GM08714 (cell line): ENCODE measurements at regions not wholly inside any gene's neighbourhood (a gene's known extent, or its start where the extent isn't known, plus 50 kb on each side); places are given as distances from the start of the nearest gene placed in this dataset.

Experiments used
- H3K4me3 ChIP-seq: fragments of 200-500 bp; sonication (Bioruptor generic); 2 replicates; pipeline ENCODE4 v1.5.1; 2014; ENCODE audit warnings: mild to moderate bottlenecking, low read length, inconsistent platforms
- ZNF274 ChIP-seq: IDR thresholded peaks from 2 replicates; pipeline ENCODE4 v1.6.1; 2012; ENCODE audit warnings: mild to moderate bottlenecking, low read depth, low read length

DNA sequence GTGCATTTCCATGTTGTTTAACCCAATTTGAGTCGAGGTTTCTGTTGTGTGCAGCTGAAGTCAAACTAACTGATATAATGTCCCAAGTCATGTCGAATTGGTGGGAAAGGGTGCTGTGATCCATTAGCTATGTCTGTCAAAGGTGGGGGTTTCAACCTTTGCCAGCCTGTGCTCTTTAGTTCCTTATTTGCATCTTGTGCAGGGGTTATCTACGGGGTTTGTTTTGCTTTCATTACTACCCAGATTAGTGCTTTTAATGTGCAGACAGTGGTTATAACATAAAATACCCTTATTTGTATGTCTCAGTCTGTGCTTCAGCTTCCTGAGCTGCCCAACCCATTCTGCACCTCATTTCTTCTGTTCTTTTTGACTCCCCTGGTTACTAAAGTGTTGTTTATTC, 271.9 kb upstream of the CXCR4 start:
- no peak for TF ChIP-seq ZNF274
- no peak overlapping the region; the same call in 1 of the 2 replicates for H3K4me3 ChIP-seq

DNA sequence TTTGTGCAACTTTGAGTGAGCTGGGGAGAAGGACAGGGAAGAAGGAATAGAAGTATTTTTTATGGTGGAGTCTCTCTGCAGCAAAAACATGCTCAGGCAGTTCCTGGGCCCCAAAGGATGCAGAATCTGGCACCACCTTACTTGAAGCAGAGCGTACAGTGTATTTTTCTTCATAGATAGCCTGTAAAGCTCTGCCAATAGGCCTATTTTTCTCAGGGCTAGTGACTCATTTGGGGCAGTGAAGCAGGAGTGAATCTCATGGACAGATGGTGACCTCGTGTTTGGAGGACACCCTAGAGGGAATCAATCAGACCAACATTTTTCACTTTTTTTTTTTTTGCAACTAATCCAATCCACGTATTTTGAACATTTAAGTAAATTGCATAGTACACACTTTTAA, 268.1 kb upstream of the CXCR4 start:
- TF ChIP-seq ZNF274 = no peak
- H3K4me3 ChIP-seq = no peak overlapping the region

DNA sequence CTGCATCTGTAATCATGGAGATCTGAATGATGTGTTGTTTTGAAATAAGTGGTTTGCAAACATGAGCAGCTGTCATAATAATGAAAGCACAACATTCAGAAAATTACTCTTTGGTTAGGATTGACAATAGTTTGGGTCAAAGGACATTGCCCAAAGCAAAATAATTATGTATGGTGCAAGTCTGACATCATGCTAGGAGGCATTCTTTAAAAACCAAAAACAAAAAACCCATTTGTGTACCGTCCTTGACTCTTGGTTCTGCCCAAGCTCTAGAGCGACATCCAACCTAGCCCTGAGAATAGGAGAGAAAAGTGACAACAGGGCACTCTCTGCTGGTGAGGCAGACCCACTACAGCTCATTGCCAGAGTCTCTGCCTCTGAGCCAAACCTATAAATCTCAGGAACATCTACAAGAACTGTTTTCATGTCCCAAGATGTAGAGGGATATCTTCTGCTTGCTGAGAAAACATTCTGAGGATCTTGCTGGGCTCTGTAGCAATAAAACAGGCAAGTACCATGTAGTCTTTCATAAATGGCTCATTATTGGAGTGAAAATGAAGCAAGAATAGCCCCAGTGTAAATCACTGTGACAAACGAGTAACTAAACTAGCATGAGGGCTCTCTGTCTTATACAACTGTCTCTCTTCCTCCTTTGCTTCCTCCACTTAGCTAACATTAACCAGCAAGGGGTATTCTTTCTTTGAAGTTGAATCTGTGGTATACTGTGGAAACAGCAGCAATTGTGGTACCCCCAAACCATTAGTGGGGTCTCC, 266.8 kb upstream of the CXCR4 start:
- no peak for TF ChIP-seq ZNF274
- no peak overlapping the region for H3K4me3 ChIP-seq

DNA sequence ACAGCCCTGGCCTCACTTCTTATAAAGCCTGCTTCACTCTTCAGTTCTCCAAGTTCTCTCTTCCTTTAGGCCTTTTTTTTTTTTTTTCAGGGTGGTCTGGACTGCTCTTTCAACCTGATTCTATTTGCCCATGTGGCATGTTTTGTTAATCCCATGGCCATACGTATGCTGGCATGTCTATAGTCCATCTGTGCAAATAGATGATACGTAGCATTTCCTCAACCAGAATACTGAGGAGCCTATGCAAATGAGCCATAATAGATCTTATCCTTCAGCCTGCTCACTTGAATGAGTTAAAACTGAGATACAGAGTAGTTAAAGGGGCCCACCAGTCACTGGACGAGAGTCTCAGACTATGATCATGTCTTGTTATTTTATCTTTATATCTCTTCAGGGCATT, 265.2 kb upstream of the CXCR4 start:
- no peak for TF ChIP-seq ZNF274
- H3K4me3 ChIP-seq = no peak overlapping the region; the same call in 1 of the 2 replicates

DNA sequence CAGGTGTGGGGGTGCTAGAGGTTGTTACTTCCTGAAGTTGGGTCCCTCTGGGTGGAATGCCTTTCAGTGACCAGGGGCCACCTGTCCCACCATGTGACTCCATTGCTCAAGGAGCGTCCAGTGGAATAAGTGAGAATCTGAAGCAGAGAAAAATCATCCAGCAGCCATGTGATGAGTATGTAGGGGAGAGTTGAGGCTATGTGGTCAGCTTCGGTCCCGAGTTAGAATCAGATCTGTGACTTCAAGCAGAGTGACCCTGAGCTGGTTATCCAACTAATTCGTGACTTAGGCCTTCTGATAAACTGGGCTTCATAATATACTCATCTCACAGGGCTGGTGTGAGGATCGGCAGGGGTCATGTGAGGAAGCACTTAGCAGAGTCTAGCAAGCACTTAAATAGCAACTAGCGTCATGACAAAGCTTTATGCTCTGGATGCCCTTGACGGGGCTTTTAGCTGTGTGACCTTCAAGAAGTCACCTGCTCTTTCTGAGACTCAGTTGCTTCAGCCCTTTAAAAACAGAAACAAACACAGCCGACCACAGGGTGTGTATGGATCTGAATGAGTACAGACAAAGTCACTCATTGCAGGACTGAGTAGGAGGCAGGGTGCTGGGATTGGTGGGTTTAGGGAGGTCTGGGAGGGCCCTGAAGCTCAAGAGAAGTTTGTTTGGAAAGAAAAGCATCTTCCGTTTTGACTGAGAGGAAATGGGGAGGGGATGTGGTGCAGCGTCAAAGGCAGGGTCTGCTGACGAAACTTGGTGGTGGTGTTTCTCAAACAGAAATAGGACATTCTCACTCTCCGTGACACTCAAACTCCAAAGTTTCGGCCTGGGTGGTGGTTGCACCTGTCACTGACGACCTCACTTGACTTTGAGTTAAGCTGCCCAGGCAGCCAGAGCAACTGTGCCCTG, 264.0 kb upstream of the CXCR4 start:
- H3K4me3 ChIP-seq = peak overlapping the region; percentile 14; the same call in 1 of the 2 replicates
- TF ChIP-seq ZNF274 = no peak

DNA sequence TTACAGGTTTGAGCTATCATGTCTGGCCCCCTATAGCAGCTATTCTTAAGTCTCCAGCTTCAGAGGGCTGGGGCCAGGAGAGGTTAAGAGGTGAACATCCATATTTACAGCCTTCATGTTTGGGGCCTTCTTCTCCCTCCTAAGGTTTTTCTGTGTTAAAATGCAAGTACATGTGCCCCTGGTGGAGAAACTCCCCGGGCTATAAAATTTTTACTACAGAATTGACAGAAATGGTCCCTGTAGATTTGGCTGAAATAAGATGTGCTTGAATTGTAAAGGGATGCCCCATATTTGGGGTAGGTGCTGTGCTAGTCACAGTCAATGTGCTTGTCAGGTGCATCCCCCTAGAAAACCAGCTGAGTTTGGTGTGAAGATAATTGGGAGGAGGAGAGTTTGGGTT, 263.3 kb upstream of the CXCR4 start:
- TF ChIP-seq ZNF274 = no peak
- H3K4me3 ChIP-seq = no peak overlapping the region; the same call in 1 of the 2 replicates

DNA sequence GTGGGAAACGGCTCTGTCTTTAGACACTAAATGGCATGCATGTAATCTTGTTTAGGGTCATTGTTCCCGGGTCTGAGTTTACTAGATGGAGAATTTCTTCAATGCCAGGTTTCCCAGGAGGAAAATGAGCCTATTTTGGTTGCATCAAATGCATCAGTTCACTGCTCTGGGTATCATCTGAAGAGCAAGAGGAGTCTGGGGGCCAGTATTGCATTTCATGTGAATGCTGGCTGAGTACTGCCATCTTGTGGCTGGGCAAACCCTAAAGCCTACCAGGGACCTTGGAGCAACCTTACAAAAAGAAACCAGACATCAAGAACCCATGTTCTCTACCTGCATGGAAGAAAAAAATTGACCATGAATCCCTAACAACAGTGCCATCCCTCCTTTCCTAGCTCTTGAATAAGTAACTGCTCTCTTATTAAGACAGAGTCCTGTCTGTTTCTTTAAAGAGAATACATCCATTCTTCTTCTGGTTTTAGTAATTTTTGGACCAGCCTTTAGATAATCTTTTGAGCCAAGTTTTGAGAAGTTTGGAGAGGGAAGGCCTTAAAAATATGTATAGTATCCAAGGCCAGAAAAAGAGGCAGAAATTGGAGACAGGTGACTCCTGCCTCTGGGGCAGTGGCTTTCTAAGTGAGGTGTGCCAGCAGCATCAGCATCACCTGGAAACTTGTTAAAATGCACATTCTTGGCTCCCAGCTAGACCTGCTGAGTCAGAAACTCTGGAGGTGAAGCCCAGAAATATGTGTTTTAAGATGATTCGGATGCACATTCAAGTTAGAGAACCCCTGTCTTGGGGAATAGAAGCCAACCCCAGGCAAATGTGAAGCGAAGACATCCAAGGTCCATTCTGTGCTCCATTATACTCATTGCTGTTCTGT, 261.0 kb upstream of the CXCR4 start:
- TF ChIP-seq ZNF274 = no peak
- no peak overlapping the region for H3K4me3 ChIP-seq

DNA sequence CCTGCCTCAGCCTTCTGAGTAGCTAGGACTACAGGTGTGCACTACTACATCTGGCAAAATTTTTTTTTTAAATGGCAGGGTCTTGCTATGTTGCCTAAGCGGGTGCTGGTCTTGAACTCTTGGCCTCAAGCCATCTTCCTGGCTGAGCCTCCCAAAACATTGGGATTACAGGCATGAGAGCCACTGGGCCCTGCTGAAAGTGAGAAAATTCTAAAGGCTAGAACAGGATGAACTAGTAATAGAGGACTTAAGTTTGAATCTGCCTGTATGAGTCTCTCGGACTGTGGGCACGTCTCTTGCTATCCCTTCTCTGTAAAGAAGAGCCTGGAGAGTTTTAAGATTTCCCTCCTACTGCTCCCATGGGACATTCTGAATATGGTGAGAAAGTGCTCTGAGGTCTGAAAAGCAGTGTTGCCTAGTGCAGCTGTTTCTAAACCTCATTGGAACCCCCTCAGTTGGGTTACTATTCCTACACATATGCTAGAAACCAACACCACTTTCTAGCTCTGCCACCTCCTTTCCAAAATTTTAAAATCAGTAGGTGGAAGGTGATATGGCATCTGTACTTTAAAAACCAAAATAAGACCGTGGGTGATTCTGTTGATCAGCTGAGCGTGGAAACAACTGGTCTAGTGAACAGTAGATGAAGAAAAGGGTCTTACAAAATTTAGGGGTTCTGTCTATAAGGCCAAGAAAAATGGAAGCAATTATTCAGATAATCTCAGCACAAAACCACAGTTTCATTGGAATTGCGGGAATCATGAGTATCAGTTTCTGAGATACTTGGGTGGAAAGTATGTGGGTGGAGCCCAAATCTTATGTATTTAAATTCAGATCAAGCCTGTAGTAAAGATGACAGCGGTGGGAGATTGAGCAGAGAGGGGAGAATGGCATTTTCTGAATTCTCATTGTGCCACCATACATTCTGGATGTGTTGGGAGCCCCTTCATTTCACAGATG, 259.8 kb upstream of the CXCR4 start:
- TF ChIP-seq ZNF274 = no peak
- no peak overlapping the region for H3K4me3 ChIP-seq

DNA sequence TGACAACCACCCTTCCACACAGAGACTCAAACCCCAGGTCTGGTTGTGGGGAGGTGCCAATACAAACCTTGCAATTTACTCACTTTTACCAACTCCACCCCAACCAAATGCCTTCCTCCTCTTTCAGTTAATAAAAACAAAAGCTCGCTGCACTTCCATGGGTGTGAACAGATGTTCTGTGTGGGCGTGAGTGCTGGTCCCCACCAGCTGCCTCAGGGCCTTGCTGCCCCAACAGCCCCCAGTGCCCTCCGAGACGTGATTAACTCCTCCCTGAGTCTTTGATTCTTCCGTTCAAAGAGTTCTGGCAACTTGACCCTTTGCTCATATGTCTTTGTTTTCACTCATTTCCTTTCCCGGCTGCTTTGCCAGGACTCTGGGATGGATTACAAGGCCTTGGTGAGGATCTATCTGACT, 258.9 kb upstream of the CXCR4 start:
- no peak for TF ChIP-seq ZNF274
- no peak overlapping the region for H3K4me3 ChIP-seq

DNA sequence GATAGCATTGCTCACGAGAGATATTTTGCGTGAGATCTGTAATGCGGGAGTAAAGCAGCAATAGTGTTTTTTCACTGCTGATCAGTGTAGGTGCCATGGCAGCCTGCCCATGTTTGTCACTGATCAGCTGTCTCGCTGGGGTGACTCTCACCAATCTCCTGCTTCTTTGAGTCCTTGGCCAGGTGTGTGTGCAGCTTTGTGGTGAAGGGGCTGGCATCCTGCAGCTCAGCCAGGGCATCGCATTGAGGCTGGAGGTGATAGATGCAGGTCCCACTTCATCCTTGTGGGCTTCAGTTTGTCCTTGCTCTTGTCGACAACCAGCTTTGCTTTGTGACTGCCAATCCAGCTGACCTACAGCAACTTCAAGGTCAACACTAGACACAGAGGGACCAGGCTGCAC, 258.3 kb upstream of the CXCR4 start:
- no peak for TF ChIP-seq ZNF274
- H3K4me3 ChIP-seq = no peak overlapping the region

DNA sequence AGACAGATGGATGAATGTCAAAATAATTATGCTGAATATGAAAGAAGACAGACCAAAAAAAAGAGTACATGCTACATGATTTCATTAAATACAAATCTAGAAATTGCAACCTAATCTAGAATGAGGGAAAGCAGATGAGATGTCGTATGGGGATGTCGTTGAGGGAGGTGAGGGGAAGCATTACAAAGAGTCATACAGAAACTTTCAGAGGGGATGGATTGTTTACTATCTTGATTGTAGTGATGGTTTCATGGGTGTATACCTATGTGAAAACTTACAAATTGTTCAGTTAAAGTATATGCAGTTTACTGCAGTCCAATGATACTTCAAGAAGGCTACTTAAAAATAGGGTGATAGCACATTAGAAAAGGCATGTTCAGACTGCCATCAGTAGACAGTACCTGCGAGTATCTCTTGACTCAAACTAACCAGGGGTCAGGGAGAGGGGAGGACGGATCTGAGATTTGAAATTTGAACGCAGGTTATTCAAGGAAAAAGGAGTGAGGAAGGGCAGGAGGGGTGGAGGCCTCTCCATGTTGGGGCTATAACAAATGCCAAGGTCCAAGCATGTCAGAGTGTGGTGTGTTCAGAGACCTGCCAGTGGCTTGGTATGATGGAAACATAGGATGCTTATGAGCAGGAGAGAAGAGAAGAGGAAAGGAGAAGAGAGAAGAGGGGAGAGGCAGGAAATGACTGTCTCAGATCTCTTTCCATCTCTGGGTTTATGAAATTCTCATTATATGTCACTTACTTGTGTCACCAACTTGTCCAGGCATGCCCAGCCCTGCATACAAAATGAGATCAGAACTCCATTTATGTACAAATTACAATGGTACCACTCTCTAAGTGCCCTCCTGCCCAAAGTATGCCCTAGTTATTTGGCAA, 257.3 kb upstream of the CXCR4 start:
- no peak for TF ChIP-seq ZNF274
- no peak overlapping the region for H3K4me3 ChIP-seq

DNA sequence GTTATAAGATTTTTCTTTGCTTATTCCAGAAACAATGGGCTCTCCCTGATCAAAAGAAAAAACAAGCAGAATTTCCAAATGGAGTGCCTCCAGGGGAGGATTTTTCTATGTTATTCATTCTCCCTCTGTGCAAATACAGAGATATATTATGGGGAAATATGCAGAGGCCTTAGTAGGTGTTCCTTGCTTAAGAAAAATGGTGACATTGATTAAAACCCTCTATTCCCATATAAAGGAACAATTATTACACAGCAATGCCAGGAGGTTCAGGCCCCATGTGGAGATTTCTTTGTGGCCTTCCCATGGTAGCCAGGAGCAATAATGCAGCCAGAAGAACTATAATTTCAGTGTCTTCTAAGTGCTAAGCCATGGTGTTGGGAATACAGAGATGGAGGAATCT, 255.9 kb upstream of the CXCR4 start:
- TF ChIP-seq ZNF274 = no peak
- no peak overlapping the region for H3K4me3 ChIP-seq
